ENCODE measurements at regions not wholly inside any gene's neighbourhood (a gene's known extent, or its start where the extent isn't known, plus 50 kb on each side); places are given as distances from the start of the nearest gene placed in this dataset.
A peak's percentile ranks its signal among the peaks of the same experiment; 100 is the strongest.

GRCh38 chr21:25024639-25025038, 582.6 kb downstream of the MRPL39 start:
- H3K27me3 ChIP-seq = no peaks in the 10 kb centered on the region
- no peak for DNase-seq
- no peaks in the 10 kb centered on the region for H3K4me1 ChIP-seq
- no peaks in the 10 kb centered on the region for H3K9me3 ChIP-seq
- no peaks in the 10 kb centered on the region for H3K36me3 ChIP-seq
- TF ChIP-seq EP300 (IDR thresholded peaks at IDR 0.05) (no peak), POLR2A (IDR thresholded peaks at IDR 0.05) (no peak), POLR2AphosphoS5 (IDR thresholded peaks at IDR 0.05) (no peak)
- TF ChIP-seq, protein P1, sequence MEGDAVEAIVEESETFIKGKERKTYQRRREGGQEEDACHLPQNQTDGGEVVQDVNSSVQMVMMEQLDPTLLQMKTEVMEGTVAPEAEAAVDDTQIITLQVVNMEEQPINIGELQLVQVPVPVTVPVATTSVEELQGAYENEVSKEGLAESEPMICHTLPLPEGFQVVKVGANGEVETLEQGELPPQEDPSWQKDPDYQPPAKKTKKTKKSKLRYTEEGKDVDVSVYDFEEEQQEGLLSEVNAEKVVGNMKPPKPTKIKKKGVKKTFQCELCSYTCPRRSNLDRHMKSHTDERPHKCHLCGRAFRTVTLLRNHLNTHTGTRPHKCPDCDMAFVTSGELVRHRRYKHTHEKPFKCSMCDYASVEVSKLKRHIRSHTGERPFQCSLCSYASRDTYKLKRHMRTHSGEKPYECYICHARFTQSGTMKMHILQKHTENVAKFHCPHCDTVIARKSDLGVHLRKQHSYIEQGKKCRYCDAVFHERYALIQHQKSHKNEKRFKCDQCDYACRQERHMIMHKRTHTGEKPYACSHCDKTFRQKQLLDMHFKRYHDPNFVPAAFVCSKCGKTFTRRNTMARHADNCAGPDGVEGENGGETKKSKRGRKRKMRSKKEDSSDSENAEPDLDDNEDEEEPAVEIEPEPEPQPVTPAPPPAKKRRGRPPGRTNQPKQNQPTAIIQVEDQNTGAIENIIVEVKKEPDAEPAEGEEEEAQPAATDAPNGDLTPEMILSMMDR (IDR thresholded peaks at IDR 0.05) = no peak
- WGBS, 2 donors = 79 to 85% methylated on average over 2 to 3 of the region's 3 CpGs
- peak in 1 of 2 donors; percentile 49 for ATAC-seq (ENCODE audit: low FRiP score in 2 of 2)
- H3K4me3 ChIP-seq = no peak overlapping the region
- no peak overlapping the region for H3K27ac ChIP-seq

DNA sequence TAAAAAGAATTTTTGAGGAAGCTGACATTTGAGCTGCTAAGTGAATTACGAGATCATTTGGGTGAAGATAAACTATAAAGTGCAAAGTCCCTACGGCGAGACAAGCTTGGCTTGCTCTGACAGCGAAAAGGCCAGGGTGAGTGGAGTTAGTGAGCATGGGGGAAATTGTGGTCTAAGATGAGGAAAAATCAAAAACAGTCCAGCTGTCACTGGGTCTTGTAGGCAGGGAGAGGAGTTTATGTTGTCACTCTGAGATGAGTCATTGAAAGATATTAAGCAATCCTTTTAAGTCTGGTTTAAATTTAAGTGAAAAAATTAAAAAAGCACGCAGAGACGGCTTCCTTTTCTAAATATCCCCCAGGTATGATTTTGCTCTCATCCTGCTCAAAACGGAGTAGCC, 601.9 kb downstream of the MRPL39 start:
- no peak for ATAC-seq (ENCODE audit: low FRiP score in 2 of 2)
- Histone ChIP-seq H3K4me3 (no peak overlapping the region), H3K27me3 (no peaks in the 10 kb centered on the region), H3K9me3 (peaks cover 0 to 3% (median 0%) of the 10 kb centered on the region in 4 donors), H3K36me3 (no peaks in the 10 kb centered on the region), H3K27ac (no peak overlapping the region), H3K4me1 (no peaks in the 10 kb centered on the region)
- WGBS, 2 donors = 71 to 81% methylated on average over 7 of the region's 7 CpGs
- TF ChIP-seq POLR2A (IDR thresholded peaks at IDR 0.05) (no peak), EP300 (IDR thresholded peaks at IDR 0.05) (no peak), POLR2AphosphoS5 (IDR thresholded peaks at IDR 0.05) (no peak)
- TF ChIP-seq, protein P1 (IDR thresholded peaks at IDR 0.05) = no peak
- DNase-seq = no peak

- H3K27me3 ChIP-seq = no peaks in the 10 kb centered on the region
- no peak for ATAC-seq (ENCODE audit: low FRiP score in 2 of 2)
- DNase-seq = no peak
- no peak overlapping the region for H3K4me3 ChIP-seq
- WGBS, 2 donors = 50 to 61% methylated on average over 2 of the region's 2 CpGs
- TF ChIP-seq POLR2A (IDR thresholded peaks at IDR 0.05) = no peak
- TF ChIP-seq, protein P1 (IDR thresholded peaks at IDR 0.05) = no peak
- TF ChIP-seq EP300 (IDR thresholded peaks at IDR 0.05) = no peak
- no peak for TF ChIP-seq POLR2AphosphoS5 (IDR thresholded peaks at IDR 0.05)
- H3K27ac ChIP-seq = no peak overlapping the region
- no peaks in the 10 kb centered on the region for H3K36me3 ChIP-seq
- no peaks in the 10 kb centered on the region for H3K4me1 ChIP-seq
- H3K9me3 ChIP-seq = peaks cover 0 to 3% (median 0%) of the 10 kb centered on the region in 4 donors
Measured at GRCh38 chr21:25002676-25003075, 604.6 kb downstream of the MRPL39 start.

DNA sequence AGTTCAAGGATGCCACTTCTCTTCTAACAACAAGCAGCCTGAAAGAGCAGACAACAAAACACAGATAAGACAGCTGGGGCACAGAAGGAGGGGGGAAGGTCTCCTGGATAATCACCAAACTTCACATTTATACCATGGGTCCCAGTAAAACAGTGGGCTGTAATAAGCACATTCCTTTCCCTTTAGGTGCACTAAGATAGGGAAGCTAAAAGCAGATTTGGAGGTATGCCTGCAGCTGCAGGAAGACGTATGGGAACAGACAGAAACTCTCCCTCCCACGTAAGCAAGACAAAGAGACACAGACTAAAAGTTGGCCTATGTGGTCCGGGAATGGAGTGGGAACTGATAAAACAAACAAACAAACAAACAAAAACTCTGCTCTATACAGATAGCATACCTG, 612.1 kb downstream of the MRPL39 start:
- Histone ChIP-seq H3K36me3 (no peaks in the 10 kb centered on the region), H3K4me1 (no peaks in the 10 kb centered on the region), H3K9me3 (no peaks in the 10 kb centered on the region), H3K27me3 (no peaks in the 10 kb centered on the region), H3K4me3 (no peak overlapping the region), H3K27ac (no peak overlapping the region)
- no peak for TF ChIP-seq POLR2AphosphoS5 (IDR thresholded peaks at IDR 0.05)
- TF ChIP-seq, protein P1 (IDR thresholded peaks at IDR 0.05) = no peak
- TF ChIP-seq EP300 (IDR thresholded peaks at IDR 0.05) = no peak
- no peak for TF ChIP-seq POLR2A (IDR thresholded peaks at IDR 0.05)
- WGBS, 2 donors = 17 to 20% methylated on average over 3 of the region's 3 CpGs
- ATAC-seq (ENCODE audit: low FRiP score in 2 of 2) (no peak), DNase-seq (no peak)

GRCh38 chr21:24994717-24995116, 612.6 kb downstream of the MRPL39 start:
- 80 to 85% methylated on average over 4 of the region's 4 CpGs for WGBS, 2 donors
- no peaks in the 10 kb centered on the region for H3K36me3 ChIP-seq

More at GRCh38 chr21:24994717-24995116, 612.6 kb downstream of the MRPL39 start:
- Histone ChIP-seq H3K27ac (no peak overlapping the region), H3K27me3 (no peaks in the 10 kb centered on the region), H3K9me3 (no peaks in the 10 kb centered on the region), H3K4me1 (no peaks in the 10 kb centered on the region), H3K4me3 (no peak overlapping the region)
- no peak for TF ChIP-seq POLR2A (IDR thresholded peaks at IDR 0.05)
- TF ChIP-seq, protein P1 (IDR thresholded peaks at IDR 0.05) = no peak
- TF ChIP-seq POLR2AphosphoS5 (IDR thresholded peaks at IDR 0.05) = no peak
- TF ChIP-seq EP300 (IDR thresholded peaks at IDR 0.05) = no peak
- ATAC-seq (ENCODE audit: low FRiP score in 2 of 2) (no peak), DNase-seq (no peak)
